ENCODE measurements at regions not wholly inside any gene's neighbourhood (a gene's known extent, or its start where the extent isn't known, plus 50 kb on each side); places are given as distances from the start of the nearest gene placed in this dataset.

- TF ChIP-seq, protein P1, sequence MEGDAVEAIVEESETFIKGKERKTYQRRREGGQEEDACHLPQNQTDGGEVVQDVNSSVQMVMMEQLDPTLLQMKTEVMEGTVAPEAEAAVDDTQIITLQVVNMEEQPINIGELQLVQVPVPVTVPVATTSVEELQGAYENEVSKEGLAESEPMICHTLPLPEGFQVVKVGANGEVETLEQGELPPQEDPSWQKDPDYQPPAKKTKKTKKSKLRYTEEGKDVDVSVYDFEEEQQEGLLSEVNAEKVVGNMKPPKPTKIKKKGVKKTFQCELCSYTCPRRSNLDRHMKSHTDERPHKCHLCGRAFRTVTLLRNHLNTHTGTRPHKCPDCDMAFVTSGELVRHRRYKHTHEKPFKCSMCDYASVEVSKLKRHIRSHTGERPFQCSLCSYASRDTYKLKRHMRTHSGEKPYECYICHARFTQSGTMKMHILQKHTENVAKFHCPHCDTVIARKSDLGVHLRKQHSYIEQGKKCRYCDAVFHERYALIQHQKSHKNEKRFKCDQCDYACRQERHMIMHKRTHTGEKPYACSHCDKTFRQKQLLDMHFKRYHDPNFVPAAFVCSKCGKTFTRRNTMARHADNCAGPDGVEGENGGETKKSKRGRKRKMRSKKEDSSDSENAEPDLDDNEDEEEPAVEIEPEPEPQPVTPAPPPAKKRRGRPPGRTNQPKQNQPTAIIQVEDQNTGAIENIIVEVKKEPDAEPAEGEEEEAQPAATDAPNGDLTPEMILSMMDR (IDR thresholded peaks at IDR 0.05; ENCODE audit: borderline replicate concordance, insufficient read depth, low read depth, low read length), result no peak
- H3K4me3 ChIP-seq (ENCODE audit: low read depth, low read length), result no peak overlapping the region
Observed at GRCh38 chr5:82924226-82925060, 152.8 kb downstream of the TMEM167A start.

DNA sequence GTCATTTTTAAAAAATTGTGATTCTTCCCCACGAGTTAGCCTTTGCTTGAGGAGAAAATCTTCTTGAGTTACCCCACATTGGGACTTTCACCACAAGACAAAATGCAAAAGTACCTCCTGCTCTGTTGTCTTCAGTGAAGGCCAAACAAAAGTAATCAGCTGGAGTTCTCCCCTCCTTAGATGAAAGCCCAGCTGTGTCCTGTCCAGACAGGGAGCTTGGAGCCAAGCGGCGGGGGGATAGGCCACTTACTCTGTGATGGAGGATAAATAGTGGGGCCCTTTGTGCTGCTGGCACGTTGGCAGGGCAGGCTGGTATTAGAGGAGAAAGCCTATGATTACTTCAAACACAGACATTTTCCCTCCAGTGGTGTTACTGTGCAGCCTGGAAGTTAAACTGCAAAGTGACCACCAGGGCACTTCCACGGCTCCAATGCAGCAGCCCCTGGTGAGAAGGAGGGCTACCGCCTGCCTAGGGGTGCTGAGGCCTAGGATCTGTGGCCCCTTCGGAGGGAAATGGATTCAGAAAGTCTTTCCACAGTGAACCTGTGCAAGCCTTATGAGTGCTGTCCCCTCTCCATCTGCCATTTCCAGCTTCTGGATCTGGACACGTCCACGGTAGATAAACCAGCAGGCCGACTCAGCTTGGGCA lies 155.0 kb downstream of the TMEM167A start:
- H3K4me3 ChIP-seq (ENCODE audit: low read depth, low read length), result no peak overlapping the region
- TF ChIP-seq, protein P1 (IDR thresholded peaks at IDR 0.05; ENCODE audit: borderline replicate concordance, insufficient read depth, low read depth, low read length), result no peak

DNA sequence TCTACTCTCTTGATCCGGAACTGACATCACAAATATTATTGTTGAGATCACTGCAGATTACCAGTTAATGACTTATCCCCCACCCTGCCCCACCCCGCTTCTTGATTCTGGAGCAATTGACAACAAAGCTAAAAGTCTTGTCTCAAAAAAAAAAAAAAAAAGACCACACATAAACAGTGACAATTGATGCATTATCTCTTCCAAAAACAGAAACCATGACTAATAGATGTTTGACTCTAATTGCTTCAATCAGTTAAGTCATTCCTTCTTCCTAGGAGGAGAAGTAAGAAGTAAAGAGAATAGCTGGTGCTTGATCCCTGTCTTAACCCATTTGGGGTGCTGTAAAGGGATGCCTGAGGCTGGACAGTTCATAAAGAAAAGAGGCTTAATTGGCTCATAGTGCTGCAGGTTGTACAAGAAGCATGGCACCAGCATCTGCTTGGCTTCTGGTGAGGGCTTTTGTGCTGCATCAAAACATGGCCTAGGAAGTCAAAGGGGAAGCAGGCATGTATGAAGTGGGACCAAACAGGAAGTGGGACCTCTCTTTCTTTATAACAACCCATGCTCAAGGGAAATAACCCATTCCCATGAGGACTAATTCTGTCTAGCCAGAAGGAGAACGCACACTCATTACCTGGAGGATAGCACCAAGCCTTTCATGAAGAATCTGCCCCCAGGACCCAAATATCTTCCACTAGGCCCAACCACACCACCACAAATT lies 158.7 kb downstream of the TMEM167A start:
- TF ChIP-seq, protein P1 (IDR thresholded peaks at IDR 0.05; ENCODE audit: borderline replicate concordance, insufficient read depth, low read depth, low read length), result no peak

DNA sequence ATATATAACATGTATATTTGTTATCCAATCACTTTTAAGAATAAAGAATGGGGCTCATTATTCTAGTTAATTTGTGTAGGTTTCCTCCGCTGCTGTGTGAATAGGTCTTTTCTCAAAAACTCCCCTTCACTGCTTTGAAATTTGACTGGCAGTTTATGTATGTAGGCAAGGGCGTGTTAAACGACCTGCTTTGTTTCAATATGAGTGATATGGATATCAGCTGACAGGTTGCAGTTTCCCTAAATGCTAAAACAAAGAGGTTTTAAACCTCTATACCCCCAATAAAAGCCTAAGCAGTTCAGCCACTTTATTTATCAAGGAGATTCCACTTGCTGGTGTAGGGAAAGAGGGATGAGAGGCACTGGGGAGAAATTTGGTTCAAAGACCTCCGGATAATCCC lies 159.6 kb downstream of the TMEM167A start:
- H3K4me3 ChIP-seq (ENCODE audit: low read depth, low read length), result no peak overlapping the region
- TF ChIP-seq, protein P1 (IDR thresholded peaks at IDR 0.05; ENCODE audit: borderline replicate concordance, insufficient read depth, low read depth, low read length), result no peak

More for the DNA sequence above, 158.7 kb downstream of the TMEM167A start:
- H3K4me3 ChIP-seq (ENCODE audit: low read depth, low read length), result no peak overlapping the region

- TF ChIP-seq, protein P1 (IDR thresholded peaks at IDR 0.05; ENCODE audit: borderline replicate concordance, insufficient read depth, low read depth, low read length), result no peak
- H3K4me3 ChIP-seq (ENCODE audit: low read depth, low read length), result no peak overlapping the region
Observed at GRCh38 chr5:82913971-82914370, 163.2 kb downstream of the TMEM167A start.

- H3K4me3 ChIP-seq (ENCODE audit: low read depth, low read length), result no peak overlapping the region
- TF ChIP-seq, protein P1 (IDR thresholded peaks at IDR 0.05; ENCODE audit: borderline replicate concordance, insufficient read depth, low read depth, low read length), result no peak
Observed at GRCh38 chr5:82912462-82912861, 164.7 kb downstream of the TMEM167A start.

All from GM12875 (cell line).